GM12878 (cell line): ENCODE measurements at regions not wholly inside any gene's neighbourhood (a gene's known extent, or its start where the extent isn't known, plus 50 kb on each side); places are given as distances from the start of the nearest gene placed in this dataset.

Experiments
- NBN ChIP-seq: fragments of 450-650 bp; IDR thresholded peaks from 2 replicates; pipeline ENCODE4 v1.6.1; 2016
- TAF1 ChIP-seq: IDR thresholded peaks from 2 replicates; pipeline ENCODE4 v1.6.1; 2011; ENCODE audit warnings: mild to moderate bottlenecking, low read depth, low read length, borderline replicate concordance

DNA sequence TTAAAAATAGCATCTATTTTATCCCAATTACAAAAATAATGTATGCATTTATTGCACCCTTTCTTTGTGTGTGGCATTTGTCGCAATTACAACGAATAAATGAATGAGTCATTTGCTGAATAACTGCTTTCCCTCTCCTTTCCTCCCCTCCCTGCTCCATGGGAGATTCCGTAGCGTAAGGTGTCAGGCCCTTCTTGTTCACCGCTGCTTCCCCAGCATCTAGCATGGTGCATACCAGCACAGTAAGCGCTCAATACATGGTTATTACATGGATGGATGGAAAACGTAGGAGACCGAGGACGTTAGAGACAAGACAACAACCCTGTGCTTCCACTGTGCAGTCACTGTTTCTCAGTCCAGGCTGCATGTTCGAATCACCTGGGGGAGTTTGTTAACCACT is 336.0 kb upstream of the EEF2KMT start:
- no peak for TF ChIP-seq TAF1
- no peak for TF ChIP-seq NBN
